ENCODE measurements at regions not wholly inside any gene's neighbourhood (a gene's known extent, or its start where the extent isn't known, plus 50 kb on each side); places are given as distances from the start of the nearest gene placed in this dataset.

DNA sequence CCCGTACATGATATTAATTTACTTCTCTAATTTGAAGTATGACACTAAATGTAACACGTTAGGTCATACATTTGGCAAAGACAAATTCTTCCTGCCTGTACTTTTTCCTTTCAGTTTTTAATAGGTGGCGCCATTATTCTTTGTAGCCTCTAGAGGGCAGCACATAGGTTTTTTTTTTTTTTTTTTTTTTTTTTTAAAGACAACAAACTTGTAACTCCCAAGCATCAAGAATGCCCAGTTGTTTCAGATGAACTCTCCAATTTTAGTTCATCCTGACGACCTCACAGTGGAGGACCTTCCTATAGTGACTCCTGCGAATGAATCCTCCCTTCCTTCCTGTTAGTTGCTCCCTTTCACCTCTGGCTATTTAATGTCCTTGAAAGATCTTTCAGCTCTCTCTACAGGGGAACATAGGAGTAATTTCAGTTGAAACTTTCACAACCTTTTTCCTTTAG is 139.3 kb upstream of the HDAC9 start:
- TF ChIP-seq EZH2phosphoT487 (IDR thresholded peaks at IDR 0.05; ENCODE audit: unreplicated experiment) (no peak), POLR2AphosphoS5 (IDR thresholded peaks at IDR 0.05; ENCODE audit: low read depth) (no peak)
- TF ChIP-seq, protein P1, sequence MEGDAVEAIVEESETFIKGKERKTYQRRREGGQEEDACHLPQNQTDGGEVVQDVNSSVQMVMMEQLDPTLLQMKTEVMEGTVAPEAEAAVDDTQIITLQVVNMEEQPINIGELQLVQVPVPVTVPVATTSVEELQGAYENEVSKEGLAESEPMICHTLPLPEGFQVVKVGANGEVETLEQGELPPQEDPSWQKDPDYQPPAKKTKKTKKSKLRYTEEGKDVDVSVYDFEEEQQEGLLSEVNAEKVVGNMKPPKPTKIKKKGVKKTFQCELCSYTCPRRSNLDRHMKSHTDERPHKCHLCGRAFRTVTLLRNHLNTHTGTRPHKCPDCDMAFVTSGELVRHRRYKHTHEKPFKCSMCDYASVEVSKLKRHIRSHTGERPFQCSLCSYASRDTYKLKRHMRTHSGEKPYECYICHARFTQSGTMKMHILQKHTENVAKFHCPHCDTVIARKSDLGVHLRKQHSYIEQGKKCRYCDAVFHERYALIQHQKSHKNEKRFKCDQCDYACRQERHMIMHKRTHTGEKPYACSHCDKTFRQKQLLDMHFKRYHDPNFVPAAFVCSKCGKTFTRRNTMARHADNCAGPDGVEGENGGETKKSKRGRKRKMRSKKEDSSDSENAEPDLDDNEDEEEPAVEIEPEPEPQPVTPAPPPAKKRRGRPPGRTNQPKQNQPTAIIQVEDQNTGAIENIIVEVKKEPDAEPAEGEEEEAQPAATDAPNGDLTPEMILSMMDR (conservative IDR thresholded peaks at IDR 0.05; ENCODE audit: low read depth in 2 of 2): peak; percentile 53 to 88

Measured in GM23338 (cell line).